AG20443 (cell line): ENCODE measurements at regions not wholly inside any gene's neighbourhood (a gene's known extent, or its start where the extent isn't known, plus 50 kb on each side); places are given as distances from the start of the nearest gene placed in this dataset.
A peak's percentile ranks its signal among the peaks of the same experiment; 100 is the strongest.

ENCODE experiments used
- DNase-seq: peaks from one replicate; pipeline ENCODE4 v3.0.0; 2012; ENCODE audit warnings: low spot score, mixed read lengths

DNA sequence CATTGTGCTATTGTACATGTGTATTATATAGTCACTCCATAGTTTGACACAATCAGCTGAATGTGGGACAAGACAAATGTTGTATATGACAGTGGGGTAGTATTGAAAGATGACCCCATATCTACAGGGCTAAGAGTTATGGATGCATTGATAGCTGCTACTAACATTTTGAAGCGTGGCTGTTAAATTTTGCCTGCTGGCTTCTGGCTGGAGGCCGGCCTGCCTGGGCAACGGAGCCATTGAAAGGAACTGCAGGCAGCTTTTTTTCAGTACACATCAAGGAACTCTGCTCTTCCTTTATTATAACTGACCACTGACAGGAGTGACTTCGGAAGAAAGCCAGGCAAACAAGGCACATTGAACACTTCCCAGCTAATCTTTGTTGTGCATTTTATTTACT is 76.1 kb upstream of the TMEM33 start:
- no peak for DNase-seq

- DNase-seq, result no peak
Observed at GRCh38 chr4:41857226-41857641, 78.0 kb upstream of the TMEM33 start.

- DNase-seq, result no peak
Observed at GRCh38 chr4:41856797-41857196, 78.4 kb upstream of the TMEM33 start.

DNA sequence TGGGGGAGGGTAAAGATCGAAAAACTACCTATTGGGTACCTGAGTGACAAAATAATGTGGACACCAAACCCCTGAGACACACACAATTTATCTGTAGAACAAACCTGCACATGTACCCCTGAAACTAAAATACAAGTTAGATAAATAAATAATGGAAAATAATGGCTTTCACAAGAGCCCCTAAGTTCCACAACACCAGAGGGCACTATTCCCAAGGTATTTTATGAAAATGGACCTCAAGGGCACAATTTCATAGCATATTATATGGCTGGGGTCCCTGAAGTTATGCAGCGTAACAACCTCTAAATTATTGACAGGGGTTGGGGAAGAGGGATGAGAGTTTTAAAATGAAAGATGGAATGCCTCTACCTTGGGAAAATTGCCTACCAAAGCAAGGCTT is 81.3 kb upstream of the TMEM33 start:
- no peak for DNase-seq

DNA sequence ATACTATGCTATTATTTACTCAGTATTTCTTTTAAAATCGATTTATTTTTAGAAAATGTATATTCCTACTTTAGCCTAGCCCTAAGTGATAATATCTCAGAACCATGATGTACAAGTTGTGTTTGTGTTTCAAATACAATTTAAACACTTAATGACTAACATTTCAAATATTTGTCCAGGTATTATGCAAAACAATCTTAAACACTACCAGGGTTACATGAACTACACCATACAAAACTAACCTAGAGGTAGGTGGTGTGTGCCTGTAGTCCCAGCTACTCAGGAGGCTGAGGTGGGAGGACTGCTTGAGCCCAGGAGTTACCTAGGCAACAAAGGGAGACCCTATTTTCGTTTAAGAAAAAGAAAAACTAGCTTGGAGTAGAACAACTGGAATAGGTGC is 83.0 kb upstream of the TMEM33 start:
- no peak for DNase-seq

DNA sequence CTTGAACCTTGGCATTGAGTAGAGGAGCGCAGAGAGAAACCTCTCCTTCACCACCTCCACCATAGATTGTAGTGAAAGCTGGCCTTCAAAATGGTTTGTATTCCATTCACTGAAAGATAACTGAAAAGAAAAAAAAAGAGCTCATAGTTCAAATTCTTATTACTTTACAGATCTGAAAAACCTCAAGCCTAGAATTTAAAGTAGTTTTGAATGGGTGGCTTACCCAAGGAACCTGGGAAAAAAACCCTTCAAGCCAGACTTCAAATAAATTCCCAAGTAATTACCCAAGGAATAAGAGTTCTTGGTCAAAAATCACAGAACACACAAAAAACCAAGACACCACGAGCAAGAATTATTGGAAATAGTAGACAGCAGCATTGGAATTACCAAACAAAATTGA is 83.6 kb upstream of the TMEM33 start:
- DNase-seq, result no peak

- no peak for DNase-seq
Observed at GRCh38 chr4:41844327-41844726, 90.9 kb upstream of the TMEM33 start.

GRCh38 chr4:41839916-41840854 is 91.7 kb upstream of the PHOX2B start:
- no peak for DNase-seq

- no peak for DNase-seq
Observed at GRCh38 chr4:41838590-41838989, 90.1 kb upstream of the PHOX2B start.

DNA sequence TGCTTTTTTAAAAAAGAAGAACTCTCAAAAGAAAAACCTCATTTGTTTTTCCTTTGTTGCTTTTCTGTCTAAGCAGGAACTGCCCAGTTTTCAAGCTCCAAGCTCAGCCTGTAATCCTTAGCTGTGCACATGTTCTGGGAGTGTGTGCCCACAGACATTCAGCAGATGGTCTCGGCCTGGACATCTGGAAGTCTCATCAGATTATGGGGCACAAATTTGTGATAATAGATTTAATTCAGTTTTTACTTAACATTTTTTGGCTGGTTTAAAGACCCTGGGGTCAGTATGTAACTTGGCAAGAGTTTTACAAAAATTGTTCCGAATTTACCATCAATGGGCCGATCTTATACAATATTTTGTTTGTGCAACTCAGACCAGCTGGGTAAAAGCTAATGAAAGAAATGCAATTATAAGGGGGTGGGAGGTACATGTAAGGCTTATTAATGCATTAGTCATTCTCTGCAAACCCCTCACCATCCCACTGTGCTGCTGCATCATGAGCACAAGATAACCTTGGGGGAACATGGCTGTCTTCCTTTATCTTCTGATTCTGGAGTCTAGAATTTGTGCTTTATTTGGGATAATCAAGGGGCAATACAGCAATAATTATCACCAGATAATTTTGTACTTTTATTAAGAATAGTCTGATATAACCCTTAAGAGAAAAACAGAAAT is 86.9 kb upstream of the PHOX2B start:
- no peak for DNase-seq

- no peak for DNase-seq
Observed at GRCh38 chr4:41832961-41833360, 84.4 kb upstream of the PHOX2B start.

DNA sequence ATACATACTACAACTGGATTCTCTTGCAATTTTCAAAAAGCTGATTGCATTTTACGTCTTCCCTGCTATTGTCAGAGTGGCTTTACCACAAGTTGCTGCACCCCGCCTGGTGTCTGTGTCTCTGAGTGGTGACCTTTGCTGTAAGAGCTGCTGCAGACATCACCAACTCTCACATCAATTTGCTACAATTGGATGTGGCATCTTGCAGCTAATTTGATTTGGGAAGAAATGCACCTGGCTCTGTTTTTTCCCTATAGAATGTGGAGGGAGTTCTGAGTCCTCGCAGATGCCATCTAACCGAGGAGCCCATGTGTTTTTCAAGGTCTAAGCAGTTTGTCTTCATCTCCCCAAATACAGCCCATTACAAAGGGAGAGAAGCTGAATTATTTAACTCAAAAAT is 73.8 kb upstream of the PHOX2B start:
- no peak for DNase-seq

DNA sequence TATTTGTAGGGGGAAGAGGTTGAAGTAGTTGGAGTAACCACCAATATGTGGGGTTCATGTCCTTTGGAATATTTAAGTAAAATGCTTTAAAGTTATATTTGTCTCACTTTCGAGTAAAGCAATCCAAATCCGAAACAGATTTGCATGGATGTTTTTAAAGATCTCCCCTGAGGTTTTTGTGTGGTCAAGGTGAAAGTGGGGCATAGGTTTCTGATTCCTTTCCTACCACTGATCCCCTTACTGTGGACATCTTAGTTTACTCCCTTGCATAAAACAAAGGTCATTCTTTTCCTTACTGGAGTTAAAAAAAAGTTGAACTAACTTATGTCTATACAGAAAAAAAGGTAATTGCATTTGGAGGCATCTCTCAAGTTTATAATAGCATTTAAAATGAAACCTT is 71.9 kb upstream of the PHOX2B start:
- no peak for DNase-seq

DNA sequence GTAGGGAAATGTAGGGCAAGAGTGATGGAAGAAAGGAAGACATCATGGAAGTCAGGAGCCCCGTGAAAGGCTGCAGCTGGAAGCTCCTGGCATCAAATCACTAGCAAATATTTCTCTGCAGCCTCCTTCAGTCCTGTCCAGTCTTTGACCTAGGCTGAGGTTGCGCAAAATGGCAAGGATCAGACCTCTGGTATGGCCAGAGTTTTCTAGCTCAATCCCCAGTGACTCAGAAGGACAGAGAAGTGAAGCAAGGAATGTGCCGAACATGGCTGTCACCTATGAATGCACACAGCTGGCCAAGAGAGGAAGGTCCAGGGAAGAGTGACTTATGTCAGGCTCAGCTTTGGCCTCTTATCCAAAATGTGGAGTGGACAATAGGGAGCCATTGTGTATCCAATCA is 71.1 kb upstream of the PHOX2B start:
- no peak for DNase-seq

DNA sequence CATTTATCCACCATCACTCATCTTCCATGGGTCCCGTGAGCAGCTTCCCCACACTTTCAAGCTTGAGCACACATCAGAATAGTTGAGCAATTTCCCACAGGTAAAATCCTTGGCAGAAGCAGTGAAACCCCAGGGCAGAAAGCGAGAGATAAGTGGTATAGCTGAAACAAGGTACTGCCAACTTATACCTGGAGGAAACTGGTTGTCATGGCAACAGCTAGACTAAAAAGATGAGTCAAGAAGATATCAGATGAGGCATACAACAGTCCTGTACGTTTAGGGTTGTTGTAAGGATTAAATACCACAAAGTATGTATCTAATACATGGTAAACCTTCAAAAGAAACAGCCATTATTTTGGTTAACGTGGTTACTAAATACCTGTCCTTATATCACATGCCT is 66.9 kb upstream of the PHOX2B start:
- no peak for DNase-seq

GRCh38 chr4:41814565-41814964 is 66.0 kb upstream of the PHOX2B start:
- peak; percentile 63 for DNase-seq

GRCh38 chr4:41806807-41807206 is 58.3 kb upstream of the PHOX2B start:
- DNase-seq, result no peak

DNA sequence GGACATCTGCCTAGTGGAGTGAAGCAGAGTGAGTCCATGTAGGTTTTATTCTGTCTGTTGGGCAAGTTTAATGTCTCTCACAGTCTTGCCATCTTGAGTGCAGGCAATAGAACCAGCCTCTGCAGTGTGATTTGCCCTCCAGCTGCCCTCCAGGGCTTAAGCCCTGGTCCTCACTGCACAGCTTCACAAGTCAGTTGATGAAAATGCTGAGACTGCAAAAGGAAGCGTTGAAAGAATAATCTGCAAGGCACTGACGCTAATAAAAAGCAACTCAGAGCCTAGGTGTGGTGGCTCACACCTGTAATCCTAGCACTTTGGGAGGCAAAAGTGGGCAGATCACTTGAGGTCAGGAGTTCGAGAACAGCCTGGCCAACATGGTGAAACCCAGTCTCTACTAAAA is 54.1 kb upstream of the PHOX2B start:
- no peak for DNase-seq

- DNase-seq, result no peak
Observed at GRCh38 chr4:41799126-41799525, 50.6 kb upstream of the PHOX2B start.
